GM08714 (cell line): ENCODE measurements at regions not wholly inside any gene's neighbourhood (a gene's known extent, or its start where the extent isn't known, plus 50 kb on each side); places are given as distances from the start of the nearest gene placed in this dataset.

Experiments
- H3K4me3 ChIP-seq: fragments of 200-500 bp; sonication (Bioruptor generic); 2 replicates; pipeline ENCODE4 v1.5.1; 2014; ENCODE audit warnings: mild to moderate bottlenecking, low read length, inconsistent platforms
- ZNF274 ChIP-seq: IDR thresholded peaks from 2 replicates; pipeline ENCODE4 v1.6.1; 2012; ENCODE audit warnings: mild to moderate bottlenecking, low read depth, low read length

DNA sequence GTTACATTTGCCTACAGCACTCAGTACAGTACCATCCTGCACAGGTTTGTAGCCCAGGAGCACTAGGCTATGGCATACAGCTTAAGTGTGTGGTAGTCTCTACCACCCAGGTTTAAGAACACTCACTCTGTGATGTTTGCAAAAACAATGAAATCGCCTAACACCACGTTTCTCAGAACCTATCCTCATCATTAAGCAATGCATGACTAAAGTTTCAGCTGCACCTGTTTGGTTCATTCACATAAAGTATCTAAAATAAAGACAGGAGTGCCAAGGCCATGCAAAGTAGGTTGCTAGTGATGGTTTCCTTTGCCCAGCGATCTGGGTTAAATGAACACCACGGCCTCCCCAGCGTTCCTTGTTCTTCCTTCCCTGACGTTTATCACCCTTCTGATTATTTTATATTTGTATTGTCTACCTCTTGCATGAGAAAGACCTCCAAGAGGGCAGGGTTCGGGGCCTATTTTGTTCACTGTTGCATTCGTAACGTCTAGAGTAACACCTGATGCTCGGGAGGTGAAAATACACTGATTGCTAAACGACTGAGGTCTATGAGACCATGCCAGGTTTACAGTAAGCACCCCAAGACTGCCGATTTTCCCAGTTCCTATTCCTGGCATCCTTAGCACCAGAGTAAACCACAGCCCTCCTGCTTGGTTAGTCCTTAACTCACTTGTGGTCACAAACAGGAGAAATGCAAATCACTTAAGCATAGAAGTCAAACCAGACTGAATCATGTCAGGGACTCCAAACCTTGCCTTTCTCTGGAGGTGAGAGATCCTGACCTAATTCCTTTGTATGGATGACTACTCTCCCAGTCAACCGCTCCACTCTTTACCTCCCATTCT, 204.1 kb upstream of the NFE2L3 start:
- peak overlapping the region; percentile 31; the same call in 1 of the 2 replicates for H3K4me3 ChIP-seq
- TF ChIP-seq ZNF274, result no peak

DNA sequence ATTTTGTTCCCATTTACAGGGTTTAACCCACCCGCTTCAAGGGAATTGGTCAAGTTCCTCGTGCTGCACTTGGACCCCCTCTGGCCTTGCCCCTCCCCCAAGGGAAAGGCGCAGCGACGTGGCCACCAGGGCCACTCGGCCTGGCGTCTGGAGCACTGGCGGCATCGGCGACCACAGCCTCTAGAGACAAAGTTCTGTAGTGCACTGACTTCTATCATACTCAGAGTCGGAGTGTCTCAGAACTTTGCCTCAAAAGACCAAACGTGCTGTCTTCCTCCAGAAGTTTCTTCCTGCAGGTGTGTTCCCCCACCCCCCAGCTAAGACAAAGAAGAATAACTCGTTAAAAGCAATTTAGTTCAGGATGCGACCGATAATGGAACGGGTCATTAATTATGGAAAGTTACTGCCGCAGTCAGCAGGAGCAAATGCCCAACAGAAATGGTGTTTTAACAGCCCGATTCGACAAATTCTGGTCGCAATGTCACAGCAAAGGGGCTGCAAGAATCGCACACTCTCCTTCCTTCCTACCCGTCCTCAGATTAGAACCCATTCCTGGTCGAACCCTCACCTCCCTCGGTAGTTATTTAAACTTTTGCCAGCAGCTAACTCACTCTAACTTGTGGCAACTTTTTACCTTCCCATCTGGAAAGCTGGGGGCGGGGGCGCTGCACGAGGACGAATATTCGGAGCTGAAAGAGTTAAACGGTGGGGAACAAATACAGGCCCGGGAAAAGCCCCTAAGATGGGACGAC, 202.1 kb upstream of the NFE2L3 start:
- TF ChIP-seq ZNF274, result no peak
- H3K4me3 ChIP-seq, result peak overlapping the region; percentile 73

DNA sequence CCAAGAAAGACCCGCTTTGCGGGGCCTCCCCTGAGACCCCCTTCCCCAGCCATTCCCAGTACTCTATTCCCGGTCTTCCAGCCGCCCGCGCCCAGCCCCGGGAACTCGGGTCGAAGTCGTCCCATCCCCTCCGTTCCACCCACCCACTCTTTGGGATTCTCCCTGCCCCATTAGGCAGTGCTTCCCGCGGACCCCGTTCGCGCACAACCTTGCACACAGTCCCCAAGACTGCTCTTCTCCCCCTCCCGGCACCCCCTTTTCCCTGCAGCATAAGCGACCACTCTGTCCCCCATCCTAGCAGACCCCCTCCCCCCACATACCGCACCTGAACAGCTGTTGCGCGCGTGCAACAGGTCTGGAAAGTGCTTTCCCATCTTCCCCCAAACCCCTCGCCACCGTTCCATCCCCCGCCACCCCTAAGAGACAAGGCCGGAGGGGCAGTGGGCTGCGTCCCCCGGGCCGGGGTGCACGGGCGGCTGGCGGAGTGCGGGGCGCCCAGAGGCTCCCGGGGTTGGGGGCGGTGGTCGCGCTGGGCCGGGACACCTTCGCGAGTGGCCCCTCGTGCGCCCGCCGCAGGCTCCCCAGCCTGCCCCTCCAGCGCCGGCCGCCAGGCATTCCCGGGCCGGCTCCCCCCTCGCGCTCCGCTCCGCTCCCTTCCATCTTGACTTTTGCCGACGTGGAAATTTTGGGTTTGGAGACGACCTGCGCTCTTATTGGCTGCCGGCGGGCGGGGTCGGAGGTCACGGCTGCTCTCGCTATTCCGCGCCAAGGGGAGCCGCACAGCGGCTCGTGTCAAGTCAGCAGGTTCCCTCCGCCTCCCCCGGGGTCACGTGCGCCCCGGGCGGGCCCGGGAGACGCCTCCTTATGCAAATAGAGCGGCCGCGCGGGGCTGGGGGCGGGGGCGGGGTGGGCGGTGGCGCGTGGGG, 201.2 kb upstream of the NFE2L3 start:
- peak overlapping the region; percentile 73 for H3K4me3 ChIP-seq
- TF ChIP-seq ZNF274, result no peak

DNA sequence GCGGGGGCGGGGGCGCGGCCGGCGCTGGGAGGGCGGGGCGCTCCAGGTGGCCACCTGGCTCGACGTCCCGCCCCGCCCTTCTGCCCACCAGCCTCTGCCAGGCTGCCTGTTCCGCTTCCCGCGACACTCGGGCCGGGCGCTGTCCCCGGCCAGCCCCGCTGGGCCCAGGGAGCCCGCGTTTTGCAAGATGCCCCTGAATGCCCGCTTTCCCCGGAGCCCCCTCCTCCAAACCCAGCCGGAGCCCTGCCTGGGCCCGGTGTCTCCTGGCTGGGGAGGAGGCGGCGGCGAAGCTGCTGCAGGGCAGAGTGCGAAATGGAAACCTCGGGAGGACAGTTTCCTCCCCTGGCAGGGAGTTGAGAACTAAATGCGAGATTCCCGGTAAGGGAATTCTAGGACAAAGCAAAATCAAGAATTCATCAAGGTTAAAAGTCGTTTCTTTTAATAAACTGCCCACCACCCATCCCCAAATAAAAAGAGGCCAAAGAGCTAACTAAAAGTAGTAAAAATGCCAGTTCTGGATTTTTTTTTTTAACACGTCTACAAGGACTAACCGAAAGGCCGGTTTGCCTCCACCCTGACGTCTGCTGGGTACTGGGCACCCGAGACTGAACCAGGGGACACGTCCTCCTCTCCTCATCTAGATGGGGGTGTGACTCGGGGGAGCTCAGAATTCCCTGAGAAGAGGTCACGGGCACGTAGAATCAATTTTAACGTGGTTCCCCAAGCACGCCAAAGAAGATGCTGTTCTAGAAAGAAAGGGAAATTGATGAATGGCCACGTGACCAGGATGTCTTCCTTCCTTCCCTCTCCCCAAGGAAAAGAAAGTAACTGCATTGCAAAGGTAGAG, 200.4 kb upstream of the NFE2L3 start:
- H3K4me3 ChIP-seq, result peak overlapping the region; percentile 74
- TF ChIP-seq ZNF274, result no peak

DNA sequence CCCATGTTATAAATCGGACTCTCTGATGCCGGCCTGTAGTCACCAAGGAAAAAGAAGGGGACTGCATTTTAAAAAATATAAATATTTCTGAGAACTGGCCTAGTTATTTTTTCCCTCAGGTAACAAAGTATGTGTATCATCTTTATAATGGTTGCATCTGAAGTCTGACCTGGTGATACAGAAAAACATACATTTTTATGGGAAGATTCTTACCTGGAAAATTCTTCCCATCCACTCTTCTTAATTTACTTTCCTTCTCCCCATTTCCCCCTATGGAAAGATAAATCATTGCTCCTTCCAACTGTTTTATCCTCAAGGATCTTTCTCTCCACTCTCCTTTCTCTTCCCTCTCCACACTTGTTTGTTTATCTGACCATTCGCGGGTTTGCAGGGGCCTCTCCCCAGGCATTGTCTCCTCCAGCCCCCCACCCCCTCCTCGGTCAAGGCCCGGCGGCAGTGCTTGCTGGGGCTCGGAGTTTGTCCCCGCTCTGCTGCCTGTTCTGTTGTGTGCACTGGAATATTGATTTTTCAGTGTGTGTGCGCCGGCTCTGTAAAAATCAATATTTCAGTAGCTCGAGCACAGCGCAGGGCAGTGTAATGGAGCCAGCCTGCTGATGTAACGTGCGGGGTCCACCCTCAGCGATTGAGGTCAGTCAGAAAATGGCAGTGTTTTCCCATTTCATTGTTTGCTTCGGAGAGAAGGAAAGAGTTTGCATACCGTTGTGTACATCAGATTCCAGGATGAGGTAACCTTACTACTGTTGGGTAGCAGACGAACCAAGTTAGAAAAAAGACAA, 199.5 kb upstream of the NFE2L3 start:
- TF ChIP-seq ZNF274, result no peak
- H3K4me3 ChIP-seq, result no peak overlapping the region

DNA sequence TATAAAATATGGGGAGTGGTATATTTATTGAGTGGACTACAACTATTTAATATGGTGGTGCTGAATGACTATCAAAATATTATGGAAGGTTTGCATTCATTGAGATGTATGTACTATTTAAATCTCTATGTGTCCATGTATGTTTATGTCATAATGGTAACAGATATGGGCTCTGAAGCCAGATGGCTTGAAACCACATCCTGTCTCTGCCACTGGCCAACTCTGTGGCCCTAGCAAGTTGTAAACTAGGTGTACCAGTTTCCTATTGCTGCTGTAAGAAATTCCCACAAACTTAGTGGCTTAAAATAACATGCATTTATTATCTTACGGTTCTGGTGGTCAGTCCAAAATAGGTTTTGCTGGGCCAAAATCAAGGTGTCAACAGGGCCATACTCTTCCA, 198.1 kb upstream of the NFE2L3 start:
- no peak overlapping the region for H3K4me3 ChIP-seq
- no peak for TF ChIP-seq ZNF274

DNA sequence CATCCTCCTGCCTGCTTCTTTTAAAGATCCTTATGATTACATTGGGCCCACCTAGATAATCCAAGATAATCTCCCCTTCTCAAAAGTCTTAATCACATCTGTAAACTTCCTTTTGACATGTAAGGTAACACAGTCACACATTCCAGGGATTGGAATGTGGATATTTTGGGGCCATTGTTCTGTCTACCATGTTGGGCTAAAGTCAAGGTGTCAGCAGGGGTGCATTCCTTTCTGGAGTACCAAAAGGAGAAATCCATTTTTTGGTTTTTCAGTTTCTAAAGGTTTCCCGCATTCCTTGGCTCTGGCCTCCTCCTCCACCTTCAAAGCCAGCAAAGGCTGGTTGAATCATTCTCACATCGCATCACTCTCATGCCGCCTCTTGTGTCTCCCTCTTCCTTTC, 197.6 kb upstream of the NFE2L3 start:
- H3K4me3 ChIP-seq, result no peak overlapping the region
- TF ChIP-seq ZNF274, result no peak

DNA sequence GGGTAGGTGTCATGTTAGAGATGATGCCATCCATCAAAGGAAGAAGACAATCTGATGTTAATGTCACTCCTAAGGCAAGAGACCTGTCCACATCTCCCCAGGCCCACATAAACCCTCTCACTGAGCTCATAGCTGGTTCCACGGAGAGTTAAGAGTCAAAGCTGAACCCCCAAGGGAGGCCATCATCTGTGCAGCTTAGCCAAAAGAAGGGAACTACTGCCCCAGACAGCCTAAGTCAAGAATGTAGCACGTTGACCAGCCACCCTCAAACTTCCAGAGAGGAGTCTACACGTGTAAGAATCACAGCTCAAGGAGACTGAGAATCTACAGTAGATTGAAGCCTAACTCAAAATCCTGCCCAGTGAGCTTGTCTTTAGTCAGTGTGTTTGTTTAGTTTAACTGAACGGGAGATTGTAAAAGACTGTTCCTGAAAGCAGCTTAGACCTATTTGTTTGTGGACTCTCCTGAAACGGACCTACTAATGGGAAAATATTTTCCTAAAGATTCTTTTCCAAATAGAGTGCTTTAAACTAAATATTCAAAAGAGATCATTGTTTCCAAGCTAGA, 192.7 kb upstream of the NFE2L3 start:
- H3K4me3 ChIP-seq, result no peak overlapping the region
- no peak for TF ChIP-seq ZNF274

DNA sequence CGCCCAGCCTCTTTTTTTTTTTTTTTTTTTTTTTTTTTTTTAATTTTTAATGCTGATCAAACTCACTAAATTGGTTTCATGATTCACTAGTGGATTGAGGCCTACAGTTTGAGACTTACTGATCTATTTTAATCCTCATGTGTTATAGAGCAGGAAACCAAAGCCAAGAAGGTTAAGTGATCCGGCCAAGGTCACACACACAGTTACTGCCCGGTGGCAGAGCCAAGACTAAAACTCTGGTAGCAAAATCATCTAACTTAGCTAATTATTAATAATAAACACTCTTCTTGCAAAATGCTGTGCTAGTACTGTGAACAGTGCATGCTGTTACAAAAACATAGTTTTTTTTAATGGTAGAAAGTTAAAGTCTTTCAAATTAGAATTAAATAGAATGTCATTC, 188.3 kb upstream of the NFE2L3 start:
- TF ChIP-seq ZNF274, result no peak
- H3K4me3 ChIP-seq, result no peak overlapping the region

DNA sequence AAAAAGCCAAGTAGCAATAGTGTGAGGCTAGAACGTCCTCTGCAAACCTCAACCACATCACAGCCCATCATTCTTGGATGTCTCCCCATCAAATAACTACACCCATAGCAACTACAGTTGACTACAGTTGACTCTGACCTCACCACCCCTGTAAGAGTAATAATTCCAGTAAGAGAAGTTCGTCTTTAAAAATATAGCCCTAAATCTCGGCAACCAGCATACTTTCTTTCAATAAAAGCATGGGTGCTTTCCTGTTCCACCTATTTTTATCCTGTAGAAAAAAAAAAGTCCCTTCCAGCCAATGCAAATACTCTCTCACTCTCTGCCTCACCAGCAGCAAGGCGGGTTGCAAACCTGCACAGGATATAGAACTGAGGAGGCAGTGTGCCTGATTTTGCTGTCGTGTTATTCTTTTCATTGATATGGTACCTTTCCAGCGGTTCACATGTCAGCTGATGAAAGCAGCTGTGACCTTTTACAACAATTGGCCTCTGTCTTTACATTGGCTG, 187.5 kb upstream of the NFE2L3 start:
- H3K4me3 ChIP-seq, result peak overlapping the region; percentile 45; the same call in 1 of the 2 replicates
- no peak for TF ChIP-seq ZNF274

DNA sequence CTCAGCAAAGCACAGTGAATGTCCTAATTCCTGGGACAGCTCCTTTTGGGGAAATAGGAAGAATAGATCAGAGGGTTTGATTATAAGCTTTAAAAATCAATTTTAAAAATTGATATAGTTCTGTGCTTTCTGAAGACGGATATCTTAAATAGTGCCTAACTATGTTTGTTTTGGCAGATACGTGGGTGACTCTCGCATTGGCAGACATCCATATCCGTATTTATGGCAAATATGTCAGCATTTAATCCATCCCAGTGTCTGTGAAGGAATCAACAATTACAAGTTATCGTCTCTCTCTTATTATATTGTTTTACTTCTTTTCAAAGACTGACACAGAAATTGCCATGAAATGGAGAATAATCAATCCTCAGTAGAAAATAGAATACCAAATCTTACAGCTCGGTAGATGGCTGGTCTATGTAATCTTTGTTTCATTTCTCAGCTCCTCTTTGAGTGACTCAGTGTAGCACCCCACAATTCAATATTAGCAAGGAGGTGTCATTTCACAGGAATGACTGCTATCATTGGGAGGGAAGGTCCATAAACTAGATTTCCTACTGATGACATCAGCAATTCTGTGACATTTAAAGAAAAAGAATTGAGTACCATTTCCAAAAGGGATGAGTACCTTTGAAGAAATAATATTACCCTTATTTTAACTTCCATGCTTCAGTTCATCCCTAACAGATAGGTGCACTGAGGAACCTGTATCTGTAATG, 186.4 kb upstream of the NFE2L3 start:
- no peak overlapping the region; the same call in 1 of the 2 replicates for H3K4me3 ChIP-seq
- TF ChIP-seq ZNF274, result no peak
